IMR-90 (cell line): ENCODE measurements at regions not wholly inside any gene's neighbourhood (a gene's known extent, or its start where the extent isn't known, plus 50 kb on each side); places are given as distances from the start of the nearest gene placed in this dataset.

Experiments
- ATAC-seq: fragments of 200-7000 bp; cut with Tn5 transposase; 2 replicates; pipeline ENCODE4 v1.9.1; 2020; ENCODE audit warnings: low read depth, mild to moderate bottlenecking, moderate library complexity
- BruUV-seq: library from RNA; stranded (reverse); fragments of 400-500 nt; replicated peaks from 2 replicates; lab custom pipeline; 2021; lab: Mats Ljungman, UMichigan
- CTCF ChIA-PET: fragments of 300-600 bp; formaldehyde crosslinking; extraction: SDS; loops from one replicate; lab custom pipeline; 2021; ENCODE audit warnings: antibody characterized with exemption; lab: Yijun Ruan, JAX
- POLR2A ChIA-PET: fragments of 300-600 bp; sonication (Branson Sonifier 250); formaldehyde crosslinking; loops from one replicate; lab custom pipeline; 2022; ENCODE audit warnings: antibody characterized with exemption; ENCODE audit not compliant: unreplicated experiment; lab: Charles Lee
- DNase-seq: peaks from one replicate; pipeline ENCODE4 v3.0.0; 2013
- H2AFZ ChIP-seq: replicated peaks from 2 replicates; pipeline ENCODE3; 2013; ENCODE audit warnings: low read length, mild to moderate bottlenecking; ENCODE audit not compliant: poor library complexity
- H2AK5ac ChIP-seq: 2 replicates; pipeline ENCODE4 v1.6.1; 2013; ENCODE audit warnings: low read depth, low read length, inconsistent platforms
- H2AK9ac ChIP-seq: replicated peaks from 2 replicates; pipeline ENCODE3; 2013; ENCODE audit warnings: mild to moderate bottlenecking, low read depth, low read length, moderate library complexity; ENCODE audit not compliant: poor library complexity
- H2BK120ac ChIP-seq: 2 replicates; pipeline ENCODE4 v1.6.1; 2013; ENCODE audit warnings: low read depth, low read length, inconsistent platforms
- H2BK15ac ChIP-seq: 3 replicates; pipeline ENCODE4 v1.6.1; 2013; ENCODE audit warnings: low read depth, low read length, inconsistent platforms
- H2BK20ac ChIP-seq: 2 replicates; pipeline ENCODE4 v1.6.1; 2013; ENCODE audit warnings: low read depth, mild to moderate bottlenecking, inconsistent platforms, low read length, moderate library complexity
- H2BK5ac ChIP-seq: 2 replicates; pipeline ENCODE4 v1.6.1; 2013; ENCODE audit warnings: mild to moderate bottlenecking, low read depth, low read length, inconsistent platforms; ENCODE audit not compliant: poor library complexity, severe bottlenecking
- H3K14ac ChIP-seq: replicated peaks from 2 replicates; pipeline ENCODE4 v1.6.1; 2013; ENCODE audit warnings: low read depth, low read length, inconsistent platforms
- H3K18ac ChIP-seq: 2 replicates; pipeline ENCODE4 v1.6.1; 2013; ENCODE audit warnings: low read depth, low read length, control low read depth
- H3K23ac ChIP-seq: 2 replicates; pipeline ENCODE4 v1.6.1; 2013; ENCODE audit warnings: low read depth, low read length, inconsistent platforms
- H3K27ac ChIP-seq: 2 replicates; pipeline ENCODE4 v1.5.1; 2013; ENCODE audit warnings: mild to moderate bottlenecking, control low read depth, low read length; ENCODE audit not compliant: insufficient read depth
- H3K27me3 ChIP-seq: 2 replicates; pipeline ENCODE4 v1.6.1; 2013; ENCODE audit warnings: low read length; ENCODE audit not compliant: control insufficient read depth, insufficient read depth
- H3K36me3 ChIP-seq: 2 replicates; pipeline ENCODE4 v1.6.1; 2013; ENCODE audit warnings: low read length, mixed read lengths; ENCODE audit not compliant: control insufficient read depth, insufficient read depth
- H3K4ac ChIP-seq: 2 replicates; pipeline ENCODE4 v1.6.1; 2013; ENCODE audit warnings: low read depth, low read length, inconsistent platforms
- H3K4me1 ChIP-seq: 2 replicates; pipeline ENCODE4 v1.6.1; 2013; ENCODE audit warnings: low read length, mixed read lengths; ENCODE audit not compliant: control insufficient read depth, insufficient read depth
- H3K4me2 ChIP-seq: 2 replicates; pipeline ENCODE4 v1.6.1; 2013; ENCODE audit warnings: low read depth, mild to moderate bottlenecking, control low read depth, low read length, moderate library complexity
- H3K4me3 ChIP-seq: 2 replicates; pipeline ENCODE4 v1.5.1; 2013; ENCODE audit warnings: low read depth, mild to moderate bottlenecking, control low read depth, low read length, moderate library complexity; ENCODE audit not compliant: insufficient read depth
- H3K56ac ChIP-seq: 2 replicates; pipeline ENCODE4 v1.6.1; 2013; ENCODE audit warnings: low read length, inconsistent platforms; ENCODE audit not compliant: insufficient read depth; ENCODE audit errors: extremely low read depth
- H3K79me1 ChIP-seq, 2 experiments: 2 replicates each; pipeline ENCODE4 v1.6.1; 2013; ENCODE audit warnings: low read length in 2 of 2, inconsistent platforms in 1 of 2, low read depth in 1 of 2
- H3K9ac ChIP-seq: 2 replicates; pipeline ENCODE4 v1.6.1; 2013; ENCODE audit warnings: low read depth, low read length, control low read depth
- H3K9me1 ChIP-seq: 2 replicates; pipeline ENCODE4 v1.6.1; 2013; ENCODE audit warnings: low read length, inconsistent platforms; ENCODE audit not compliant: insufficient read depth
- H3K9me3 ChIP-seq: 2 replicates; pipeline ENCODE4 v1.6.1; 2013; ENCODE audit warnings: low read length; ENCODE audit not compliant: control insufficient read depth, insufficient read depth
- H4K20me1 ChIP-seq: 2 replicates; pipeline ENCODE4 v1.6.1; 2013; ENCODE audit warnings: low read length, inconsistent platforms; ENCODE audit not compliant: insufficient read depth
- H4K5ac ChIP-seq: 2 replicates; pipeline ENCODE4 v1.6.1; 2013; ENCODE audit warnings: mild to moderate bottlenecking, low read depth, low read length, control low read depth
- H4K8ac ChIP-seq, 2 experiments: 2 replicates each; pipeline ENCODE4 v1.6.1; 2013; ENCODE audit warnings: low read depth in 2 of 2, low read length in 2 of 2, control low read depth in 1 of 2, inconsistent platforms in 1 of 2
- H4K91ac ChIP-seq: 2 replicates; pipeline ENCODE4 v1.6.1; 2013; ENCODE audit warnings: low read depth, low read length, inconsistent platforms; ENCODE audit not compliant: insufficient read depth
- CEBPB ChIP-seq: IDR thresholded peaks from 2 replicates; pipeline ENCODE4 v1.6.1; 2012; ENCODE audit warnings: low read depth, low read length, improper control_type of control experiment
- MAFK ChIP-seq: IDR thresholded peaks from 2 replicates; pipeline ENCODE4 v1.6.1; 2012; ENCODE audit warnings: low read depth, low read length, improper control_type of control experiment
- MAZ ChIP-seq: IDR thresholded peaks from 2 replicates; pipeline ENCODE4 v1.6.1; 2012; ENCODE audit warnings: low read depth, mild to moderate bottlenecking, low read length, improper control_type of control experiment, moderate library complexity, borderline replicate concordance
- WGBS, 2 experiments: methylation state at CpG; one replicate each; pipeline versions ENCODE4 v1.1.5 to v1.1.7; 2013; ENCODE audit warnings: missing lambda C conversion rate in 2 of 2; ENCODE audit not compliant: insufficient read length in 1 of 2; ENCODE audit errors: extremely low coverage in 2 of 2; 5-methylcytosine and 5-hydroxymethylcytosine counted together
- dilution Hi-C: fragments of 300-500 bp; cut with HindIII; formaldehyde crosslinking; loops from one replicate; pipeline ENCODE4 v1.14.3; 2018; ENCODE audit warnings: low sequenced_read_pairs; ENCODE audit not compliant: unreplicated experiment
- in situ Hi-C: fragments of 300-500 bp; cut with MboI; formaldehyde crosslinking; loops from 3 replicates; pipeline ENCODE4 v1.14.3; 2019; ENCODE audit warnings: low sequenced_read_pairs, inconsistent platforms, mixed read lengths
- intact Hi-C: fragments of 100-400 bp; cut with micrococcal nuclease; formaldehyde crosslinking; loops from 2 replicates; pipeline ENCODE4 v1.10.0; 2022

DNA sequence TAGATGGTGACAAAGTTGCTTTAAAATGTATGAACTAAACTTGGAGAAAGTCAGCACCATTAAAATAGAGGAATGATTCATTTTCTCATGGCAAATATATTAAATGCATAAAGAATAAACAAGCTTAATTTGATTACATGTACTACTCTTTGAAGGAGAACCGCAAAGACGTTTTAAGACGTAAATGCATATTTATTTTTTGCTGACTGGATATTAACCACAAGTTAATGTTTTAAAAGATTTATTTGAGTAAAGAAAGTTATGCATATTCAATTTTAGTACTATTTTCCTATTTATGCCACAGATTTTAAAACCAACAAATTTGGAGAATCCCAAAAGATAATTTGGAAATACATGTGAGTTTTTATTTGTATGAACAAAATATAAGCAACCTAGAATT lies 1121.9 kb downstream of the CDH8 start:
- Histone ChIP-seq H3K4me1 (no peaks in the 10 kb centered on the region), H3K79me1 (no peaks in the 10 kb centered on the region), H3K27ac (no peak overlapping the region), H2BK120ac (no peak overlapping the region), H3K23ac (no peak overlapping the region), H4K5ac (no peak overlapping the region), H2BK20ac (no peak overlapping the region), H3K18ac (no peak overlapping the region), H3K14ac (no peak overlapping the region), H4K20me1 (no peaks in the 10 kb centered on the region), H3K4me3 (no peak overlapping the region), H2AK9ac (no peak overlapping the region), H3K4ac (no peak overlapping the region), H2AK5ac (no peak overlapping the region), H3K9ac (no peak overlapping the region), H4K91ac (no peak overlapping the region), H2BK15ac (no peak overlapping the region), H2AFZ (no peak overlapping the region), H2BK5ac (no peak overlapping the region), H3K56ac (no peak overlapping the region), H3K4me2 (no peak overlapping the region), H3K9me1 (no peaks in the 10 kb centered on the region), H3K27me3 (no peaks in the 10 kb centered on the region), H3K36me3 (no peaks in the 10 kb centered on the region), H3K9me3 (peaks cover 2% of the 10 kb centered on the region), H4K8ac (no peak overlapping the region)
- DNase-seq: no peak
- dilution Hi-C loops (no loop called here), intact Hi-C loops (no loop called here), in situ Hi-C loops (no loop called here)
- TF ChIP-seq MAZ (no peak), CEBPB (no peak), MAFK (peak; percentile 54; the same call in 1 of the 2 replicates)
- no CpG with 5 or more reads among the region's 3 CpGs for WGBS, 2 experiments
- BruUV-seq: no TSS peak
- CTCF ChIA-PET: no interaction called here
- POLR2A ChIA-PET: no interaction called here
- ATAC-seq: no peak
